IMR-90 (cell line): ENCODE measurements at regions not wholly inside any gene's neighbourhood (a gene's known extent, or its start where the extent isn't known, plus 50 kb on each side); places are given as distances from the start of the nearest gene placed in this dataset.

ENCODE experiments used
- ATAC-seq: fragments of 200-7000 bp; cut with Tn5 transposase; 2 replicates; pipeline ENCODE4 v1.9.1; 2020; ENCODE audit warnings: low read depth, mild to moderate bottlenecking, moderate library complexity
- BruUV-seq: library from RNA; stranded (reverse); fragments of 400-500 nt; replicated peaks from 2 replicates; lab custom pipeline; 2021; lab: Mats Ljungman, UMichigan
- CTCF ChIA-PET: fragments of 300-600 bp; formaldehyde crosslinking; extraction: SDS; loops from one replicate; lab custom pipeline; 2021; ENCODE audit warnings: antibody characterized with exemption; lab: Yijun Ruan, JAX
- POLR2A ChIA-PET: fragments of 300-600 bp; sonication (Branson Sonifier 250); formaldehyde crosslinking; loops from one replicate; lab custom pipeline; 2022; ENCODE audit warnings: antibody characterized with exemption; ENCODE audit not compliant: unreplicated experiment; lab: Charles Lee
- DNase-seq: peaks from one replicate; pipeline ENCODE4 v3.0.0; 2013
- H2AFZ ChIP-seq: replicated peaks from 2 replicates; pipeline ENCODE3; 2013; ENCODE audit warnings: low read length, mild to moderate bottlenecking; ENCODE audit not compliant: poor library complexity
- H2AK5ac ChIP-seq: 2 replicates; pipeline ENCODE4 v1.6.1; 2013; ENCODE audit warnings: low read depth, low read length, inconsistent platforms
- H2AK9ac ChIP-seq: replicated peaks from 2 replicates; pipeline ENCODE3; 2013; ENCODE audit warnings: mild to moderate bottlenecking, low read depth, low read length, moderate library complexity; ENCODE audit not compliant: poor library complexity
- H2BK120ac ChIP-seq: 2 replicates; pipeline ENCODE4 v1.6.1; 2013; ENCODE audit warnings: low read depth, low read length, inconsistent platforms
- H2BK15ac ChIP-seq: 3 replicates; pipeline ENCODE4 v1.6.1; 2013; ENCODE audit warnings: low read depth, low read length, inconsistent platforms
- H2BK20ac ChIP-seq: 2 replicates; pipeline ENCODE4 v1.6.1; 2013; ENCODE audit warnings: low read depth, mild to moderate bottlenecking, inconsistent platforms, low read length, moderate library complexity
- H2BK5ac ChIP-seq: 2 replicates; pipeline ENCODE4 v1.6.1; 2013; ENCODE audit warnings: mild to moderate bottlenecking, low read depth, low read length, inconsistent platforms; ENCODE audit not compliant: poor library complexity, severe bottlenecking
- H3K14ac ChIP-seq: replicated peaks from 2 replicates; pipeline ENCODE4 v1.6.1; 2013; ENCODE audit warnings: low read depth, low read length, inconsistent platforms
- H3K18ac ChIP-seq: 2 replicates; pipeline ENCODE4 v1.6.1; 2013; ENCODE audit warnings: low read depth, low read length, control low read depth
- H3K23ac ChIP-seq: 2 replicates; pipeline ENCODE4 v1.6.1; 2013; ENCODE audit warnings: low read depth, low read length, inconsistent platforms
- H3K27ac ChIP-seq: 2 replicates; pipeline ENCODE4 v1.5.1; 2013; ENCODE audit warnings: mild to moderate bottlenecking, control low read depth, low read length; ENCODE audit not compliant: insufficient read depth
- H3K27me3 ChIP-seq: 2 replicates; pipeline ENCODE4 v1.6.1; 2013; ENCODE audit warnings: low read length; ENCODE audit not compliant: control insufficient read depth, insufficient read depth
- H3K36me3 ChIP-seq: 2 replicates; pipeline ENCODE4 v1.6.1; 2013; ENCODE audit warnings: low read length, mixed read lengths; ENCODE audit not compliant: control insufficient read depth, insufficient read depth
- H3K4ac ChIP-seq: 2 replicates; pipeline ENCODE4 v1.6.1; 2013; ENCODE audit warnings: low read depth, low read length, inconsistent platforms
- H3K4me1 ChIP-seq: 2 replicates; pipeline ENCODE4 v1.6.1; 2013; ENCODE audit warnings: low read length, mixed read lengths; ENCODE audit not compliant: control insufficient read depth, insufficient read depth
- H3K4me2 ChIP-seq: 2 replicates; pipeline ENCODE4 v1.6.1; 2013; ENCODE audit warnings: low read depth, mild to moderate bottlenecking, control low read depth, low read length, moderate library complexity
- H3K4me3 ChIP-seq: 2 replicates; pipeline ENCODE4 v1.5.1; 2013; ENCODE audit warnings: low read depth, mild to moderate bottlenecking, control low read depth, low read length, moderate library complexity; ENCODE audit not compliant: insufficient read depth
- H3K56ac ChIP-seq: 2 replicates; pipeline ENCODE4 v1.6.1; 2013; ENCODE audit warnings: low read length, inconsistent platforms; ENCODE audit not compliant: insufficient read depth; ENCODE audit errors: extremely low read depth
- H3K79me1 ChIP-seq, 2 experiments: 2 replicates each; pipeline ENCODE4 v1.6.1; 2013; ENCODE audit warnings: low read length in 2 of 2, inconsistent platforms in 1 of 2, low read depth in 1 of 2
- H3K9ac ChIP-seq: 2 replicates; pipeline ENCODE4 v1.6.1; 2013; ENCODE audit warnings: low read depth, low read length, control low read depth
- H3K9me1 ChIP-seq: 2 replicates; pipeline ENCODE4 v1.6.1; 2013; ENCODE audit warnings: low read length, inconsistent platforms; ENCODE audit not compliant: insufficient read depth
- H3K9me3 ChIP-seq: 2 replicates; pipeline ENCODE4 v1.6.1; 2013; ENCODE audit warnings: low read length; ENCODE audit not compliant: control insufficient read depth, insufficient read depth
- H4K20me1 ChIP-seq: 2 replicates; pipeline ENCODE4 v1.6.1; 2013; ENCODE audit warnings: low read length, inconsistent platforms; ENCODE audit not compliant: insufficient read depth
- H4K5ac ChIP-seq: 2 replicates; pipeline ENCODE4 v1.6.1; 2013; ENCODE audit warnings: mild to moderate bottlenecking, low read depth, low read length, control low read depth
- H4K8ac ChIP-seq, 2 experiments: 2 replicates each; pipeline ENCODE4 v1.6.1; 2013; ENCODE audit warnings: low read depth in 2 of 2, low read length in 2 of 2, control low read depth in 1 of 2, inconsistent platforms in 1 of 2
- H4K91ac ChIP-seq: 2 replicates; pipeline ENCODE4 v1.6.1; 2013; ENCODE audit warnings: low read depth, low read length, inconsistent platforms; ENCODE audit not compliant: insufficient read depth
- CEBPB ChIP-seq: IDR thresholded peaks from 2 replicates; pipeline ENCODE4 v1.6.1; 2012; ENCODE audit warnings: low read depth, low read length, improper control_type of control experiment
- MAZ ChIP-seq: IDR thresholded peaks from 2 replicates; pipeline ENCODE4 v1.6.1; 2012; ENCODE audit warnings: low read depth, mild to moderate bottlenecking, low read length, improper control_type of control experiment, moderate library complexity, borderline replicate concordance
- NFE2L2 ChIP-seq: fragments of 150-350 bp; IDR thresholded peaks from 2 replicates; pipeline ENCODE4 v1.6.1; 2016; ENCODE audit warnings: low read depth, mild to moderate bottlenecking, low read length
- POLR2A ChIP-seq: IDR thresholded peaks from 2 replicates; pipeline ENCODE4 v1.6.1; 2012; ENCODE audit warnings: mild to moderate bottlenecking, low read depth, low read length
- RAD21 ChIP-seq: IDR thresholded peaks from 2 replicates; pipeline ENCODE4 v1.6.1; 2012; ENCODE audit warnings: low read length, improper control_type of control experiment
- RCOR1 ChIP-seq: IDR thresholded peaks from 2 replicates; pipeline ENCODE4 v1.6.1; 2012; ENCODE audit warnings: mild to moderate bottlenecking, low read length, improper control_type of control experiment; ENCODE audit not compliant: insufficient replicate concordance
- SMC3 ChIP-seq: fragments of 150-350 bp; IDR thresholded peaks from 2 replicates; pipeline ENCODE4 v1.6.1; 2016; ENCODE audit warnings: low read depth, mild to moderate bottlenecking, antibody characterized with exemption, low read length, moderate library complexity
- WGBS, 2 experiments: methylation state at CpG; one replicate each; pipeline versions ENCODE4 v1.1.5 to v1.1.7; 2013; ENCODE audit warnings: missing lambda C conversion rate in 2 of 2; ENCODE audit not compliant: insufficient read length in 1 of 2; ENCODE audit errors: extremely low coverage in 2 of 2; 5-methylcytosine and 5-hydroxymethylcytosine counted together
- dilution Hi-C: fragments of 300-500 bp; cut with HindIII; formaldehyde crosslinking; loops from one replicate; pipeline ENCODE4 v1.14.3; 2018; ENCODE audit warnings: low sequenced_read_pairs; ENCODE audit not compliant: unreplicated experiment
- in situ Hi-C: fragments of 300-500 bp; cut with MboI; formaldehyde crosslinking; loops from 3 replicates; pipeline ENCODE4 v1.14.3; 2019; ENCODE audit warnings: low sequenced_read_pairs, inconsistent platforms, mixed read lengths
- intact Hi-C: fragments of 100-400 bp; cut with micrococcal nuclease; formaldehyde crosslinking; loops from 2 replicates; pipeline ENCODE4 v1.10.0; 2022
- TF ChIP-seq, protein P1 (sequence below): fragments of 150-350 bp; IDR thresholded peaks from 2 replicates; pipeline ENCODE4 v1.6.1; 2016; ENCODE audit warnings: low read depth, mild to moderate bottlenecking, low read length, moderate library complexity, borderline replicate concordance
- TF ChIP-seq, protein P2 (sequence below): conservative IDR thresholded peaks from 2 replicates; pipeline ENCODE4 v1.5.1; 2012; ENCODE audit warnings: mild to moderate bottlenecking, low read depth, low read length, improper control_type of control experiment
- TF ChIP-seq, protein P3 (sequence below): fragments of 150-350 bp; IDR thresholded peaks from 2 replicates; pipeline ENCODE4 v1.6.1; 2017; ENCODE audit warnings: mild to moderate bottlenecking, antibody characterized with exemption, low read length, low read depth

DNA sequence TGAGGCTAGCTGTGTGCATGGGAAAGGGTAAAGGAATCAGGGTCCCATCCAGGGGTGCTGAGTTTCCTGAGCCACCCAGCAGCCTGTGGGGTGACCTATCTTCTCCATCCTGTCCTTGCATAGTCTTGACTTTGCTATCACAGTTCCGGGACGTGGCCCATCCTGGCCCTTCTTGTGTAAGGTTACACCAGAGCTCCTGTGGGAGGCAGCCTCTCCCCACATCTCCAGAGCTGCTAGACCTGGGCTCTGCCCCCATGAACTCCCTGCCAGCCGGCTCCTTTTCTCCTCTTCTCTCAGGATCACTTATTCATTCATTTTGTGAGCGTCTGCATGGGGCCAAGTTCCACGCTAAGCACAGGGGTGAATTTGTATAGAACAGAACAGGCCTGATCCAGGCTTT, 238.9 kb downstream of the TSHZ3 start:
- no peak overlapping the region for H3K4me3 ChIP-seq
- no peak overlapping the region for H2AK9ac ChIP-seq
- intact Hi-C loops: loop anchor here (1.0 to 10.0 kb wide), 5 partner anchors 207 to 932 kb away; no protein-coding TSS in a partner anchor
- H3K4me1 ChIP-seq: 0 out of 2 replicates have a peak, but pooled peaks cover 2% of the 10 kb centered on the region
- DNase-seq (peak; percentile 45), ATAC-seq (peak; percentile 87)
- ChIA-PET POLR2A (no interaction called here), CTCF (interaction anchor here (0.6 to 1.4 kb wide), 9 partner anchors 9 to 1460 kb away, joined by 3 to 4 read pairs (median 3); no protein-coding TSS in a partner anchor)
- no TSS peak for BruUV-seq
- in situ Hi-C loops: no loop called here
- no peaks in the 10 kb centered on the region for H4K20me1 ChIP-seq
- WGBS, 2 experiments: 90% methylated on average over 2 of the region's 5 CpGs; no CpG with 5 or more reads in 1 of the 2 experiments
- H2AK5ac ChIP-seq: peak overlapping the region; percentile 45; the same call in 1 of the 2 replicates
- H3K9me3 ChIP-seq: no peaks in the 10 kb centered on the region
- dilution Hi-C loops: no loop called here
- no peak overlapping the region for H3K23ac ChIP-seq
- no peak overlapping the region for H3K9ac ChIP-seq
- no peak overlapping the region for H3K4me2 ChIP-seq
- 0 out of 4 replicates have a peak overlapping the region, but pooled peaks of 1 of the 2 experiments have one; percentile 3 for H4K8ac ChIP-seq
- no peaks in the 10 kb centered on the region for H3K79me1 ChIP-seq
- TF ChIP-seq NFE2L2 (no peak), RCOR1 (no peak), CEBPB (no peak), RAD21 (peak; percentile 74), MAZ (no peak), POLR2A (no peak), SMC3 (peak; percentile 58)
- TF ChIP-seq, protein P1, sequence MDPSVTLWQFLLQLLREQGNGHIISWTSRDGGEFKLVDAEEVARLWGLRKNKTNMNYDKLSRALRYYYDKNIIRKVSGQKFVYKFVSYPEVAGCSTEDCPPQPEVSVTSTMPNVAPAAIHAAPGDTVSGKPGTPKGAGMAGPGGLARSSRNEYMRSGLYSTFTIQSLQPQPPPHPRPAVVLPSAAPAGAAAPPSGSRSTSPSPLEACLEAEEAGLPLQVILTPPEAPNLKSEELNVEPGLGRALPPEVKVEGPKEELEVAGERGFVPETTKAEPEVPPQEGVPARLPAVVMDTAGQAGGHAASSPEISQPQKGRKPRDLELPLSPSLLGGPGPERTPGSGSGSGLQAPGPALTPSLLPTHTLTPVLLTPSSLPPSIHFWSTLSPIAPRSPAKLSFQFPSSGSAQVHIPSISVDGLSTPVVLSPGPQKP: no peak
- TF ChIP-seq, protein P2, sequence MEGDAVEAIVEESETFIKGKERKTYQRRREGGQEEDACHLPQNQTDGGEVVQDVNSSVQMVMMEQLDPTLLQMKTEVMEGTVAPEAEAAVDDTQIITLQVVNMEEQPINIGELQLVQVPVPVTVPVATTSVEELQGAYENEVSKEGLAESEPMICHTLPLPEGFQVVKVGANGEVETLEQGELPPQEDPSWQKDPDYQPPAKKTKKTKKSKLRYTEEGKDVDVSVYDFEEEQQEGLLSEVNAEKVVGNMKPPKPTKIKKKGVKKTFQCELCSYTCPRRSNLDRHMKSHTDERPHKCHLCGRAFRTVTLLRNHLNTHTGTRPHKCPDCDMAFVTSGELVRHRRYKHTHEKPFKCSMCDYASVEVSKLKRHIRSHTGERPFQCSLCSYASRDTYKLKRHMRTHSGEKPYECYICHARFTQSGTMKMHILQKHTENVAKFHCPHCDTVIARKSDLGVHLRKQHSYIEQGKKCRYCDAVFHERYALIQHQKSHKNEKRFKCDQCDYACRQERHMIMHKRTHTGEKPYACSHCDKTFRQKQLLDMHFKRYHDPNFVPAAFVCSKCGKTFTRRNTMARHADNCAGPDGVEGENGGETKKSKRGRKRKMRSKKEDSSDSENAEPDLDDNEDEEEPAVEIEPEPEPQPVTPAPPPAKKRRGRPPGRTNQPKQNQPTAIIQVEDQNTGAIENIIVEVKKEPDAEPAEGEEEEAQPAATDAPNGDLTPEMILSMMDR: peak; percentile 59
- TF ChIP-seq, protein P3, sequence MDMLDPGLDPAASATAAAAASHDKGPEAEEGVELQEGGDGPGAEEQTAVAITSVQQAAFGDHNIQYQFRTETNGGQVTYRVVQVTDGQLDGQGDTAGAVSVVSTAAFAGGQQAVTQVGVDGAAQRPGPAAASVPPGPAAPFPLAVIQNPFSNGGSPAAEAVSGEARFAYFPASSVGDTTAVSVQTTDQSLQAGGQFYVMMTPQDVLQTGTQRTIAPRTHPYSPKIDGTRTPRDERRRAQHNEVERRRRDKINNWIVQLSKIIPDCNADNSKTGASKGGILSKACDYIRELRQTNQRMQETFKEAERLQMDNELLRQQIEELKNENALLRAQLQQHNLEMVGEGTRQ: no peak
- no peak overlapping the region for H3K18ac ChIP-seq
- H4K5ac ChIP-seq: no peak overlapping the region
- no peak overlapping the region for H2BK5ac ChIP-seq
- peak overlapping the region; percentile 16 for H2AFZ ChIP-seq
- H3K27ac ChIP-seq: no peak overlapping the region
- peak overlapping the region; percentile 74 for H2BK20ac ChIP-seq
- no peak overlapping the region for H4K91ac ChIP-seq
- peaks cover 7% of the 10 kb centered on the region; the same call in 1 of the 2 replicates for H3K9me1 ChIP-seq
- no peak overlapping the region for H3K56ac ChIP-seq
- H3K36me3 ChIP-seq: no peaks in the 10 kb centered on the region
- H3K4ac ChIP-seq: peak overlapping the region; percentile 47
- no peak overlapping the region for H2BK15ac ChIP-seq
- H3K27me3 ChIP-seq: no peaks in the 10 kb centered on the region; the same call in 1 of the 2 replicates
- 0 out of 2 replicates have a peak overlapping the region, but pooled peaks have one; percentile 33 for H3K14ac ChIP-seq
- H2BK120ac ChIP-seq: peak overlapping the region; percentile 61
